SK-N-SH treated with all-trans-retinoic acid at 6 μM for 48 hours (cell line): ENCODE measurements at regions not wholly inside any gene's neighbourhood (a gene's known extent, or its start where the extent isn't known, plus 50 kb on each side); places are given as distances from the start of the nearest gene placed in this dataset.

Experiments
- ATAC-seq: fragments of 200-7000 bp; cut with Tn5 transposase; 3 replicates; pipeline ENCODE4 v1.9.1; 2020; ENCODE audit warnings: mild to moderate bottlenecking, moderate library complexity
- ARNTL ChIP-seq: fragments of 450-650 bp; formaldehyde crosslinking; IDR thresholded peaks from 2 replicates; pipeline ENCODE4 v1.5.0; 2020; ENCODE audit warnings: low read depth, mild to moderate bottlenecking, moderate library complexity, borderline replicate concordance
- BACH2 ChIP-seq: fragments of 250-450 bp; sonication (Bioruptor Pico); IDR thresholded peaks from 2 replicates; pipeline ENCODE4 v1.9.0; 2021; ENCODE audit warnings: mild to moderate bottlenecking, borderline replicate concordance
- CREB5 ChIP-seq: fragments of 250-450 bp; sonication (Bioruptor Pico); IDR thresholded peaks from 2 replicates; pipeline ENCODE4 v1.5.1; 2020; ENCODE audit warnings: low read depth, mild to moderate bottlenecking, moderate library complexity
- CSDC2 ChIP-seq: fragments of 250-450 bp; sonication (Bioruptor Pico); IDR thresholded peaks from 2 replicates; pipeline ENCODE4 v1.5.0; 2020; ENCODE audit warnings: mild to moderate bottlenecking, moderate library complexity
- CSRNP3 ChIP-seq: fragments of 250-450 bp; sonication (Bioruptor Pico); IDR thresholded peaks from 2 replicates; pipeline ENCODE4 v1.5.1; 2021; ENCODE audit warnings: mild to moderate bottlenecking, moderate library complexity
- ESRRG ChIP-seq: fragments of 250-450 bp; sonication (Bioruptor Pico); IDR thresholded peaks from 2 replicates; pipeline ENCODE4 v1.6.1; 2021; ENCODE audit warnings: mild to moderate bottlenecking
- GLIS3 ChIP-seq: fragments of 250-450 bp; sonication (Bioruptor Pico); IDR thresholded peaks from 2 replicates; pipeline ENCODE4 v1.5.0; 2020; ENCODE audit warnings: mild to moderate bottlenecking, moderate library complexity
- ISL1 ChIP-seq: fragments of 250-450 bp; sonication (Bioruptor Pico); IDR thresholded peaks from 2 replicates; pipeline ENCODE4 v2.1.2; 2022; ENCODE audit warnings: mild to moderate bottlenecking, moderate library complexity
- OSR1 ChIP-seq: fragments of 250-450 bp; sonication (Bioruptor Pico); IDR thresholded peaks from 2 replicates; pipeline ENCODE4 v1.8.0; 2022; ENCODE audit warnings: moderate library complexity, mild to moderate bottlenecking, inconsistent platforms
- PATZ1 ChIP-seq: fragments of 250-450 bp; sonication (Bioruptor Pico); IDR thresholded peaks from 2 replicates; pipeline ENCODE4 v1.8.0; 2020; ENCODE audit warnings: mild to moderate bottlenecking, moderate library complexity, borderline replicate concordance
- POU6F1 ChIP-seq: fragments of 250-450 bp; sonication (Bioruptor Pico); IDR thresholded peaks from 2 replicates; pipeline ENCODE4 v1.8.0; 2021; ENCODE audit warnings: low read depth, mild to moderate bottlenecking, moderate library complexity, borderline replicate concordance
- PPARA ChIP-seq: fragments of 250-450 bp; sonication (Bioruptor Pico); IDR thresholded peaks from 2 replicates; pipeline ENCODE4 v1.5.0; 2020; ENCODE audit warnings: mild to moderate bottlenecking, borderline replicate concordance
- SNAI2 ChIP-seq: fragments of 250-450 bp; sonication (Bioruptor Pico); IDR thresholded peaks from 2 replicates; pipeline ENCODE4 v1.5.0; 2020; ENCODE audit warnings: mild to moderate bottlenecking, moderate library complexity
- TOX ChIP-seq: fragments of 250-450 bp; sonication (Bioruptor Pico); IDR thresholded peaks from 2 replicates; pipeline ENCODE4 v1.8.0; 2021; ENCODE audit warnings: mild to moderate bottlenecking, moderate library complexity, borderline replicate concordance
- TSHZ2 ChIP-seq: fragments of 250-450 bp; sonication (Bioruptor Pico); IDR thresholded peaks from 2 replicates; pipeline ENCODE4 v1.5.0; 2020; ENCODE audit warnings: mild to moderate bottlenecking, moderate library complexity
- ZC3H10 ChIP-seq: fragments of 250-450 bp; sonication (Bioruptor Pico); IDR thresholded peaks from 2 replicates; pipeline ENCODE4 v1.5.1; 2021; ENCODE audit warnings: mild to moderate bottlenecking, moderate library complexity
- ZFP3 ChIP-seq: fragments of 250-450 bp; sonication (Bioruptor Pico); IDR thresholded peaks from 2 replicates; pipeline ENCODE4 v1.5.0; 2020; ENCODE audit warnings: mild to moderate bottlenecking, moderate library complexity
- ZFP30 ChIP-seq: fragments of 450-650 bp; formaldehyde crosslinking; IDR thresholded peaks from 2 replicates; pipeline ENCODE4 v1.5.0; 2022; ENCODE audit warnings: mild to moderate bottlenecking, moderate library complexity
- ZNF565 ChIP-seq: fragments of 450-650 bp; formaldehyde crosslinking; conservative IDR thresholded peaks from 2 replicates; pipeline ENCODE4 v1.5.0; 2020; ENCODE audit warnings: low read depth, mild to moderate bottlenecking, moderate library complexity
- ZNF70 ChIP-seq: fragments of 450-650 bp; formaldehyde crosslinking; IDR thresholded peaks from 2 replicates; pipeline ENCODE4 v1.5.0; 2020; ENCODE audit warnings: mild to moderate bottlenecking, moderate library complexity

GRCh38 chr14:71411285-71411595 is 504.0 kb downstream of the PCNX1 start:
- TF ChIP-seq ZFP3 (no peak), CREB5 (no peak), TOX (CRISPR knock-in tag) (no peak), TSHZ2 (CRISPR knock-in tag) (no peak), ESRRG (no peak), BACH2 (CRISPR knock-in tag) (no peak)
- no peak for ATAC-seq

- no peak for ATAC-seq
- no peak for TF ChIP-seq BACH2 (CRISPR knock-in tag)
- no peak for TF ChIP-seq ZFP30 (CRISPR knock-in tag)
- TF ChIP-seq OSR1 (CRISPR knock-in tag) = no peak
- no peak for TF ChIP-seq ZC3H10 (CRISPR knock-in tag)
- TF ChIP-seq ESRRG = no peak
- TF ChIP-seq PPARA (CRISPR knock-in tag) = no peak
- no peak for TF ChIP-seq TOX (CRISPR knock-in tag)
- no peak for TF ChIP-seq ISL1
- TF ChIP-seq CSDC2 (CRISPR knock-in tag) = no peak
- TF ChIP-seq ARNTL (CRISPR knock-in tag) = no peak
- TF ChIP-seq GLIS3 (CRISPR knock-in tag) = no peak
- TF ChIP-seq CSRNP3 (CRISPR knock-in tag) = no peak
Observed at GRCh38 chr14:71411738-71412137, 504.5 kb downstream of the PCNX1 start.

- TF ChIP-seq OSR1 (CRISPR knock-in tag) = no peak
- TF ChIP-seq ARNTL (CRISPR knock-in tag) = no peak
- TF ChIP-seq GLIS3 (CRISPR knock-in tag) = no peak
- no peak for TF ChIP-seq ZFP3
- no peak for TF ChIP-seq SNAI2 (CRISPR knock-in tag)
- TF ChIP-seq PATZ1 (CRISPR knock-in tag) = no peak
- TF ChIP-seq ISL1 = peak; percentile 92
- ATAC-seq = peak; percentile 72
Observed at GRCh38 chr14:71414631-71415403, 507.6 kb downstream of the PCNX1 start.

- ATAC-seq = peak; percentile 92
- TF ChIP-seq ISL1 = no peak; the same call in 1 of the 2 replicates
- TF ChIP-seq ZFP3 = no peak
- TF ChIP-seq SNAI2 (CRISPR knock-in tag) = no peak
- no peak for TF ChIP-seq ZNF70 (CRISPR knock-in tag)
- TF ChIP-seq ZNF565 (CRISPR knock-in tag) = no peak
- no peak for TF ChIP-seq TOX (CRISPR knock-in tag)
- TF ChIP-seq ESRRG = no peak
- no peak for TF ChIP-seq ZC3H10 (CRISPR knock-in tag)
- TF ChIP-seq POU6F1 (CRISPR knock-in tag) = no peak
- no peak for TF ChIP-seq CSDC2 (CRISPR knock-in tag)
- no peak for TF ChIP-seq CSRNP3 (CRISPR knock-in tag)
- no peak for TF ChIP-seq TSHZ2 (CRISPR knock-in tag)
Observed at GRCh38 chr14:71415404-71415690, 508.1 kb downstream of the PCNX1 start.
